Left ventricle myocardium inferior (tissue), 1 donor: ENCODE measurements at regions not wholly inside any gene's neighbourhood (a gene's known extent, or its start where the extent isn't known, plus 50 kb on each side); places are given as distances from the start of the nearest gene placed in this dataset.
A peak's percentile ranks its signal among the peaks of the same experiment; 100 is the strongest.

Experiments
- DNase-seq: peaks from one replicate; pipeline ENCODE4 v3.0.0-alpha.2; 2020
- H3K27ac ChIP-seq: fragments of 200-600 bp; replicated peaks from 2 replicates; pipeline ENCODE4 v1.8.0; 2021
- H3K27me3 ChIP-seq: fragments of 200-600 bp; 2 replicates; pipeline ENCODE4 v1.8.0; 2021; ENCODE audit warnings: low read depth
- H3K36me3 ChIP-seq: fragments of 200-600 bp; 2 replicates; pipeline ENCODE4 v1.8.0; 2021
- H3K4me1 ChIP-seq: fragments of 200-600 bp; 2 replicates; pipeline ENCODE4 v1.8.0; 2021
- H3K4me3 ChIP-seq: fragments of 200-600 bp; 2 replicates; pipeline ENCODE4 v1.8.0; 2021; ENCODE audit warnings: mild to moderate bottlenecking, moderate library complexity
- H3K9me3 ChIP-seq: fragments of 200-600 bp; replicated peaks from 2 replicates; pipeline ENCODE4 v1.8.0; 2021
- intact Hi-C: fragments of 100-400 bp; cut with micrococcal nuclease; formaldehyde crosslinking; loops from one replicate; pipeline ENCODE4 v1.11.0; 2022
- TF ChIP-seq, protein P1 (sequence below): fragments of 200-600 bp; IDR thresholded peaks from 2 replicates; pipeline ENCODE4 v1.8.0; 2021; ENCODE audit warnings: antibody characterized with exemption, mild to moderate bottlenecking, borderline replicate concordance
- donor health status: DM: no; HTN: yes; CAD: no; lungs with severe emphysema.

DNA sequence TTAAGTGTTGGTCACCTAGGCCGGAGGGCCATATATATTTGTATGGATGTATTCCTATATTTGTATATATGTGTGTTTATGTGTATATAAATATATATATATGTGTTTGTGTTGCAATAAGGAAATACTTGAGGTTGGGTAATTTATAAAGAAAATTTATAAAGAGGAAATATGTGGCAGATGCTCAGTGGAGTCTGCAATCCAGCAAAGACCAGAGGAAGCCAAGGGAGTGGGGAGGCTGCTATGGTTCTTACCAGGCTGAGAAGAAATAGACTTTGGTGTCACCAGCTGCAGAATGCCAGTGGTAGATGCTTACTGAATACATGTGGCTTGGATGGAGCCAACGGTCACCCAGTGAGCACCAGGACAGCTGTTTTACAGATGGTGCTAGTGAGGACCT lies 97.4 kb upstream of the ELOVL5 start:
- H3K4me3 ChIP-seq = no peak overlapping the region
- H3K27me3 ChIP-seq = no peaks in the 10 kb centered on the region
- no peaks in the 10 kb centered on the region for H3K36me3 ChIP-seq
- intact Hi-C loops = no loop called here
- peaks cover 13% of the 10 kb centered on the region for H3K9me3 ChIP-seq
- H3K27ac ChIP-seq = no peak overlapping the region
- H3K4me1 ChIP-seq = peaks cover 9% of the 10 kb centered on the region
- TF ChIP-seq, protein P1, sequence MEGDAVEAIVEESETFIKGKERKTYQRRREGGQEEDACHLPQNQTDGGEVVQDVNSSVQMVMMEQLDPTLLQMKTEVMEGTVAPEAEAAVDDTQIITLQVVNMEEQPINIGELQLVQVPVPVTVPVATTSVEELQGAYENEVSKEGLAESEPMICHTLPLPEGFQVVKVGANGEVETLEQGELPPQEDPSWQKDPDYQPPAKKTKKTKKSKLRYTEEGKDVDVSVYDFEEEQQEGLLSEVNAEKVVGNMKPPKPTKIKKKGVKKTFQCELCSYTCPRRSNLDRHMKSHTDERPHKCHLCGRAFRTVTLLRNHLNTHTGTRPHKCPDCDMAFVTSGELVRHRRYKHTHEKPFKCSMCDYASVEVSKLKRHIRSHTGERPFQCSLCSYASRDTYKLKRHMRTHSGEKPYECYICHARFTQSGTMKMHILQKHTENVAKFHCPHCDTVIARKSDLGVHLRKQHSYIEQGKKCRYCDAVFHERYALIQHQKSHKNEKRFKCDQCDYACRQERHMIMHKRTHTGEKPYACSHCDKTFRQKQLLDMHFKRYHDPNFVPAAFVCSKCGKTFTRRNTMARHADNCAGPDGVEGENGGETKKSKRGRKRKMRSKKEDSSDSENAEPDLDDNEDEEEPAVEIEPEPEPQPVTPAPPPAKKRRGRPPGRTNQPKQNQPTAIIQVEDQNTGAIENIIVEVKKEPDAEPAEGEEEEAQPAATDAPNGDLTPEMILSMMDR = no peak
- no peak for DNase-seq

GRCh38 chr6:53441761-53442160 lies 93.0 kb upstream of the ELOVL5 start:
- Histone ChIP-seq H3K36me3 (no peaks in the 10 kb centered on the region), H3K4me1 (peaks cover 23% of the 10 kb centered on the region), H3K27ac (no peak overlapping the region), H3K4me3 (no peak overlapping the region), H3K9me3 (no peaks in the 10 kb centered on the region), H3K27me3 (no peaks in the 10 kb centered on the region)
- intact Hi-C loops = no loop called here
- DNase-seq = no peak
- TF ChIP-seq, protein P1 = no peak

GRCh38 chr6:53441035-53441493 lies 92.3 kb upstream of the ELOVL5 start:
- Histone ChIP-seq H3K36me3 (no peaks in the 10 kb centered on the region), H3K27ac (no peak overlapping the region), H3K4me1 (peaks cover 23% of the 10 kb centered on the region), H3K27me3 (no peaks in the 10 kb centered on the region), H3K4me3 (no peak overlapping the region), H3K9me3 (no peaks in the 10 kb centered on the region)
- intact Hi-C loops = no loop called here
- no peak for DNase-seq
- TF ChIP-seq, protein P1 = no peak

DNA sequence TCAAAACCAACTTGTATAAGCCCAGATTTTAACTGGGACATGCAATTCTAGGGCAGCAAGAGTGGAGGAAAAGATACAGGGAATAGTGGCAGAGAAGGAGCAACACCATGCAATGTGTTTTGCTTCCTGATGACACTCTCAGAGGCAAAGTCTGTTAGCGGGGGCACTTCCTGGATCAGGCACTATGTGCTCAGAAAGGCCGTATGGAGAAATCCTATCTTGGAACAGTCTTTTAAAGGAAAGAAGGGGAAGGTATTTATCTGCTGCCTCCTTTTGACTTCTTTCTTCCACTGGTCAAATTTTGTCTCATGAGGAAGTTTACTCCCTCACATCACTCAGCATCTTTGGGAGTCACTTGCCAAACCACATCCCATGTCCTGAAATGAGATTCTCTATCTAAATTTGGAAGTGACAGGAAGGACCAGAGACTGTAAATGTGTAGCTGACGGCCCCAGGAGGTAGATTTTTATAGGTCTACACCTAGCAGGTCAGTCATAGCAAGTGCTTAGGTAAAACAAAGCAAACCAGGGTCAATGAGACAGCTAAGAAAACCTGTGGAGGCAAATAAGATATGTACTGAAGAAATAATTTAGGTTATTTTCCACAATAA lies 91.7 kb upstream of the ELOVL5 start:
- peak overlapping the region; percentile 34 for H3K27ac ChIP-seq
- H3K4me1 ChIP-seq = peaks cover 23% of the 10 kb centered on the region
- H3K36me3 ChIP-seq = no peaks in the 10 kb centered on the region
- intact Hi-C loops = no loop called here
- H3K27me3 ChIP-seq = no peaks in the 10 kb centered on the region
- TF ChIP-seq, protein P1 = no peak
- no peaks in the 10 kb centered on the region for H3K9me3 ChIP-seq
- DNase-seq = no peak
- no peak overlapping the region for H3K4me3 ChIP-seq

GRCh38 chr6:53439556-53439955 lies 90.8 kb upstream of the ELOVL5 start:
- Histone ChIP-seq H3K27ac (peak overlapping the region; percentile 34), H3K4me3 (no peak overlapping the region), H3K4me1 (peaks cover 23% of the 10 kb centered on the region), H3K27me3 (no peaks in the 10 kb centered on the region), H3K9me3 (no peaks in the 10 kb centered on the region), H3K36me3 (no peaks in the 10 kb centered on the region)
- DNase-seq = no peak
- intact Hi-C loops = no loop called here
- TF ChIP-seq, protein P1 = no peak
